Ovary (tissue), 7 donors: ENCODE measurements at regions not wholly inside any gene's neighbourhood (a gene's known extent, or its start where the extent isn't known, plus 50 kb on each side); places are given as distances from the start of the nearest gene placed in this dataset.

ENCODE experiments used
- DNase-seq, 5 donors: peaks; one replicate each; pipeline ENCODE4 v3.0.0-alpha.2; 2019 to 2020
- H3K27ac ChIP-seq, 2 donors: fragments of 200-600 bp; one replicate each; pipeline versions ENCODE4 v1.5.1 to v1.8.0; 2019 to 2022
- H3K27me3 ChIP-seq: fragments of 200-600 bp; one replicate; pipeline ENCODE4 v1.8.0; 2022
- H3K36me3 ChIP-seq: fragments of 200-600 bp; sonication (generic); one replicate; pipeline ENCODE4 v1.5.1; 2019
- H3K4me1 ChIP-seq: one replicate; pipeline ENCODE4 v1.8.1; 2013; ENCODE audit warnings: mild to moderate bottlenecking, moderate library complexity; ENCODE audit not compliant: insufficient read depth
- H3K4me3 ChIP-seq: fragments of 200-600 bp; sonication (generic); one replicate; pipeline ENCODE4 v1.5.1; 2017
- H3K9me3 ChIP-seq, 2 donors: fragments of 200-600 bp in 1 of 2; sonication (generic) in 1 of 2; one replicate each; pipeline versions ENCODE4 v1.5.1 to v1.8.1; 2013 to 2019; ENCODE audit warnings: mild to moderate bottlenecking in 1 of 2, moderate library complexity in 1 of 2
- CTCF ChIP-seq, 3 donors: fragments of 450-650 bp in 2 of 3; fragments of 200-600 bp in 1 of 3; IDR thresholded peaks; one replicate each; pipeline versions ENCODE4 v1.5.1 to v1.8.0; 2016 to 2022; ENCODE audit warnings: antibody characterized with exemption in 3 of 3, mild to moderate bottlenecking in 1 of 3
- EP300 ChIP-seq: sonication (generic); formaldehyde crosslinking; IDR thresholded peaks from one replicate; pipeline ENCODE4 v1.6.1; 2017; ENCODE audit warnings: antibody characterized with exemption
- POLR2A ChIP-seq: fragments of 450-650 bp; IDR thresholded peaks from one replicate; pipeline ENCODE4 v1.6.1; 2017; ENCODE audit warnings: antibody characterized with exemption, mild to moderate bottlenecking, moderate library complexity
- WGBS, 3 donors: extraction: QIAGEN DNeasy Blood & Tissue Kit in 1 of 3; methylation state at CpG; one replicate each; pipeline versions ENCODE4 v1.1.5 to v1.1.7; 2013 to 2017; 5-methylcytosine and 5-hydroxymethylcytosine counted together
- intact Hi-C, 4 donors: fragments of 100-400 bp; cut with DNase I; formaldehyde crosslinking; loops; one replicate each; pipeline versions ENCODE4 v1.11.0 to v1.15.1; 2022 to 2023
- donor health status: DM: no; HTN: no; CAD: no; lungs with moderate emphysema.
- donor health status: DM: no; HTN: no; CAD: no.
- donor health status: Bipolar disorder and iron deficiency.
- donor health status: DM: no; HTN: no; CAD: no.
- donor health status: DM: yes; HTN: yes; CAD: no.

- TF ChIP-seq CTCF (IDR thresholded peaks at IDR 0.05) (no peak), EP300 (no peak), POLR2A (no peak)
- no peaks in the 10 kb centered on the region for H3K36me3 ChIP-seq
- H3K27ac ChIP-seq, result no peak overlapping the region
- intact Hi-C loops, result no loop called here
- 90 to 98% (median 93%) methylated on average over 10 of the region's 10 CpGs for WGBS, 3 donors
- no peaks in the 10 kb centered on the region for H3K27me3 ChIP-seq
- H3K4me1 ChIP-seq, result peaks cover 1% of the 10 kb centered on the region
- no peak for DNase-seq
- no peaks in the 10 kb centered on the region for H3K9me3 ChIP-seq
- no peak overlapping the region for H3K4me3 ChIP-seq
Observed at GRCh38 chr18:62442391-62442790, 80.4 kb upstream of the ZCCHC2 start.

GRCh38 chr18:62445386-62445917, 77.4 kb upstream of the ZCCHC2 start:
- no peak for DNase-seq

GRCh38 chr18:62446511-62446910, 76.3 kb upstream of the ZCCHC2 start:
- Histone ChIP-seq H3K4me1 (no peaks in the 10 kb centered on the region), H3K27ac (no peak overlapping the region)
- intact Hi-C loops, result no loop called here

More at GRCh38 chr18:62445386-62445917, 77.4 kb upstream of the ZCCHC2 start:
- WGBS, 3 donors, result 67 to 74% (median 69%) methylated on average over 4 of the region's 4 CpGs
- H3K4me3 ChIP-seq, result no peak overlapping the region
- H3K36me3 ChIP-seq, result no peaks in the 10 kb centered on the region
- intact Hi-C loops, result no loop called here
- no peak overlapping the region for H3K27ac ChIP-seq
- TF ChIP-seq CTCF (IDR thresholded peaks at IDR 0.05), result no peak
- TF ChIP-seq EP300, result no peak
- no peak for TF ChIP-seq POLR2A
- H3K9me3 ChIP-seq, result no peaks in the 10 kb centered on the region
- no peaks in the 10 kb centered on the region for H3K4me1 ChIP-seq
- H3K27me3 ChIP-seq, result no peaks in the 10 kb centered on the region

GRCh38 chr18:62447652-62448051, 75.2 kb upstream of the ZCCHC2 start:
- no peak overlapping the region for H3K4me3 ChIP-seq
- 75 to 80% (median 78%) methylated on average over 2 of the region's 2 CpGs for WGBS, 3 donors
- DNase-seq, result no peak
- H3K4me1 ChIP-seq, result no peaks in the 10 kb centered on the region
- no peak for TF ChIP-seq POLR2A
- no peak for TF ChIP-seq EP300
- no peak for TF ChIP-seq CTCF (IDR thresholded peaks at IDR 0.05)
- no peak overlapping the region for H3K27ac ChIP-seq
- no peaks in the 10 kb centered on the region for H3K9me3 ChIP-seq
- intact Hi-C loops, result no loop called here
- no peaks in the 10 kb centered on the region for H3K36me3 ChIP-seq
- no peaks in the 10 kb centered on the region for H3K27me3 ChIP-seq

More at GRCh38 chr18:62446511-62446910, 76.3 kb upstream of the ZCCHC2 start:
- H3K36me3 ChIP-seq, result no peaks in the 10 kb centered on the region
- WGBS, 3 donors, result 82 to 95% (median 84%) methylated on average over 2 of the region's 2 CpGs
- H3K4me3 ChIP-seq, result no peak overlapping the region
- no peak for DNase-seq
- no peaks in the 10 kb centered on the region for H3K27me3 ChIP-seq
- TF ChIP-seq CTCF (IDR thresholded peaks at IDR 0.05) (no peak), EP300 (no peak), POLR2A (no peak)
- no peaks in the 10 kb centered on the region for H3K9me3 ChIP-seq
